Uterus (tissue), 2 donors: ENCODE measurements at regions not wholly inside any gene's neighbourhood (a gene's known extent, or its start where the extent isn't known, plus 50 kb on each side); places are given as distances from the start of the nearest gene placed in this dataset.

Experiments used
- POLR2A ChIP-seq, 2 donors: fragments of 450-650 bp; IDR thresholded peaks; one replicate each; pipeline ENCODE4 v1.6.1; 2016; ENCODE audit warnings: antibody characterized with exemption in 2 of 2, mild to moderate bottlenecking in 1 of 2, moderate library complexity in 1 of 2
- TF ChIP-seq, protein P1 (sequence below), 4 experiments: fragments of 200-600 bp in 2 of 4; fragments of 450-650 bp in 2 of 4; sonication (generic) in 2 of 4; IDR thresholded peaks; one replicate each; pipeline ENCODE4 v1.5.1; 2016 to 2019; ENCODE audit warnings: antibody characterized with exemption in 4 of 4, mild to moderate bottlenecking in 2 of 4, moderate library complexity in 1 of 4

DNA sequence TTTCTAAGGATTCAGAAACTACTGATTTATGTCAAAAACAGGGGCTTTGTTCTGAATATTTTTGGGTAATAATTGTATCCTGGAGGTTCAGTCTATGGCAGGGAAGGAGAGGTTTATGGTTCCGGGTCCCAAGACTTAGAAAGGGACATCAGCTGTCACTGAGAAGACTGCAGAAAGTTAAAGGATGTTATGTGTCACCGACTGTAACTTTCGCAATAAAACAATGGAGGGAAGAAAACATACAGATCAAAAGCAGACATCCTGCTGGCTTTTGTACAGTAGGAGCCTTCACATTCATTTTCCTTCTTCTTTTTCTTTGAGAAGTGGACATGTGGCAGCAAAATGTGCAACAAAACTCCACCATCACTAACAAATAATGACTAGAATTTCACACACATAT lies 900.7 kb upstream of the SOX11 start:
- TF ChIP-seq, protein P1, sequence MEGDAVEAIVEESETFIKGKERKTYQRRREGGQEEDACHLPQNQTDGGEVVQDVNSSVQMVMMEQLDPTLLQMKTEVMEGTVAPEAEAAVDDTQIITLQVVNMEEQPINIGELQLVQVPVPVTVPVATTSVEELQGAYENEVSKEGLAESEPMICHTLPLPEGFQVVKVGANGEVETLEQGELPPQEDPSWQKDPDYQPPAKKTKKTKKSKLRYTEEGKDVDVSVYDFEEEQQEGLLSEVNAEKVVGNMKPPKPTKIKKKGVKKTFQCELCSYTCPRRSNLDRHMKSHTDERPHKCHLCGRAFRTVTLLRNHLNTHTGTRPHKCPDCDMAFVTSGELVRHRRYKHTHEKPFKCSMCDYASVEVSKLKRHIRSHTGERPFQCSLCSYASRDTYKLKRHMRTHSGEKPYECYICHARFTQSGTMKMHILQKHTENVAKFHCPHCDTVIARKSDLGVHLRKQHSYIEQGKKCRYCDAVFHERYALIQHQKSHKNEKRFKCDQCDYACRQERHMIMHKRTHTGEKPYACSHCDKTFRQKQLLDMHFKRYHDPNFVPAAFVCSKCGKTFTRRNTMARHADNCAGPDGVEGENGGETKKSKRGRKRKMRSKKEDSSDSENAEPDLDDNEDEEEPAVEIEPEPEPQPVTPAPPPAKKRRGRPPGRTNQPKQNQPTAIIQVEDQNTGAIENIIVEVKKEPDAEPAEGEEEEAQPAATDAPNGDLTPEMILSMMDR (IDR thresholded peaks at IDR 0.05), result no peak
- no peak for TF ChIP-seq POLR2A (IDR thresholded peaks at IDR 0.05)
